GM18520 (cell line): ENCODE measurements at regions not wholly inside any gene's neighbourhood (a gene's known extent, or its start where the extent isn't known, plus 50 kb on each side); places are given as distances from the start of the nearest gene placed in this dataset.
"Not testable (repeated sequence)": the region's sequence is repeated elsewhere in the genome, so short reads cannot be mapped to it uniquely, and the experiment has no call there.

ENCODE experiments used
- ATAC-seq: cut with Tn5 transposase; IDR thresholded peaks from one replicate; pipeline ENCODE4 v1.9.1; 2021; ENCODE audit not compliant: unreplicated experiment

DNA sequence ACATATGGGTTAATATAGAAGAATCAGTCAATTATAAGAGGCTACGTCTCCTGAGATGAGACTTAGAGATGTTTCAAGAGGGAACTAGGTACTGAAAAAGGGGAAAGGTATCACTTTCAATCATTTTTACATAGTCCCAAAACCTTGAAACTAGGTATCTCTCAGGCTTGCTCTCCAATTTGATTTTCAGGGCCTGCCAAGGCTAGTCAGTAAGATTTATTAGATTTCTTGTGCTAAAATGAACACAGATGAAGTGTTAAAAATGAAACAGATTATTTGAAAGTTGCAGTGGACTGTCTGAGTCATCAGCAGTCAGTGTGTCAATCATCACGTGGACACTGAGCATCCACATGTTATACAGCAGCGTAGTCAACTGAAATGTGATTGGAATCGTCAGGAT is 591.1 kb downstream of the DTWD2 start:
- ATAC-seq = peak; percentile 52

DNA sequence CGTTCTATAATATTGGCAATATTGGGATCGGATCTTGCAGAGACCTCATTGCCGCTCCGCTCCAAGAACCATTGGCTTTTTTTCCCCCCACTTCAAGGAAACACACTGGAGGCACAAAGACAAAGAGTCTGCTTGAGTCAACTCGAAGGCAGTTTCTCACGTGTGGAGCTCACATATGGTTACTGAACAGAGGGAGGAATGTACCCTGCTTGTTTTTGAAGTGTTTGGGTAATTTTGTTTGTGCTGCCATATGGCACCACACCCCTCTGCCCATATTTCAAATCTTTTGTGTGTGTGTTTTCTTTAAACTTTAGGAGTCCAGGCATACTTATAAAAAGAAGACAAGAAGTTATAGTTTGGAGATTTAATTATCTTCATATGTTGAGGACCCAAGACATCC is 595.9 kb downstream of the DTWD2 start:
- ATAC-seq = no peak

DNA sequence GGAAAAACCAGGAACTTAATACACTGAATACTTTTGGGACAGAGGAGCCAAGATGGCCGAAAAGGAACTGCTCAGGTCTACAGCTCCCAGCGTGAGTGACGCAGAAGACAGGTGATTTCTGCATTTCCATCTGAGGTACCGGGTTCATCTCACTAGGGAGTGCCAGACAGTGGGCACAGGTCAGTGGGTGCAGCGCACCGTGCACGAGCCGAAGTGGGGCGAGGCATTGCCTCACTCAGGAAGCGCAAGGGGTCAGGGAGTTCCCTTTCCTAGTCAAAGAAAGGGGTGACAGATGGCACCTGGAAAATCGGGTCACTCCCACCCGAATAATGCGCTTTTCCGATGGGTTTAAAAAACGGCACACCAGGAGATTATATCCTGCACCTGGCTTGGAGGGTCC is 605.4 kb downstream of the DTWD2 start:
- not testable (repeated sequence) for ATAC-seq

DNA sequence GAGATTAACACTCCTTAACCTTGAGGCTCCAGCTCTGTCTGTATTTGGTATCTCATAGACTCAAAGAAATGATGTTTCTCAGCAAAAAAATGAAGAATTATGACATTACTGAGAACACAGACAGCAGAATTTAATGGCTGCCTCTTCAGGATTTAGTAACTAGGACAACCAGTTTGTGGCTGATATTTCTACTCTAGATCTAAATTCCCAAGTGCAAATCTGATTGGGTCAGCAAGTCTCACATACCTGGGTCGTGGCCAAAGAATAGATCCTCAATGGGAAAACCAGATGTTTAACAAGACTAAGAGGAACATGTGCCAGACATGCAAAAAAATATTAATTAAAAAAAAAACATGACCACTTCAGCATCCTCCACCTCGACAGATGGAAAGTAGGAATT is 608.9 kb downstream of the DTWD2 start:
- no peak for ATAC-seq

DNA sequence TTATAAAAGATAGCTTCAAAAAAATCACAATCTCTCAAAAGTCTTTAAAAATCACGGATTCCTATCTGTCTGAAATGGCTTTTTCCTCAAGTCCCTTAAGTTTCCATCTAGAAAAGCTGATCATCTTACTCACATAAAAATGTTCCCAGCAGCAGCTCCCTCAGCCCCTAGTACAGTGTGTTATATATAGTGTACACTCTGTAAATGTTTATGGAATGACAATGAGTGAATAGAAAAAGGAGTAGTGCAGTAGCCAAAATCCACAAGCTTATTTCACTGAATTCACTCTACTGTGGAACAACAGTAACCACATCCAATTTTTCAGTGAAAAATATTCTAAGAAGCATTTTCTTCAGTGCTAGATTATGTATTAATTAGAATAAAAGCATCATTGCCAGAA is 609.4 kb downstream of the DTWD2 start:
- no peak for ATAC-seq

DNA sequence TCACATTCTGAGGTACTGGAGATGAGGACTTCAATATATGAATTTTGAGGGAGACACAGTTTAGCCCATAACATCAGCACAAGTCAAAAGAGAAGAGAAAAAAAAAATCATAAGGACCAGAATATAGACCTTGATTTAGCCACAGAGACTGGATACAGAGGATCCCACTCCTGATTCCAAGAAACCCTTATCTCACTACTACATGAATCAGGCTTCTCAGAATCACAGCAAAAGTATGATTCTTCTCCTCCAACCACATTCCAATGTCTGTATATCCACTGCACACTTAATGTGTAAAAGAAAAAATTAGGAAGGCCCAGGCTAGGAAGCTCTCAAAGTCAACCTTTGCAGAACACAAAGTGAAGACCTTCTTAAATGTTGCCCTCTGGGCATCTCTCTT is 610.9 kb downstream of the DTWD2 start:
- ATAC-seq = no peak

DNA sequence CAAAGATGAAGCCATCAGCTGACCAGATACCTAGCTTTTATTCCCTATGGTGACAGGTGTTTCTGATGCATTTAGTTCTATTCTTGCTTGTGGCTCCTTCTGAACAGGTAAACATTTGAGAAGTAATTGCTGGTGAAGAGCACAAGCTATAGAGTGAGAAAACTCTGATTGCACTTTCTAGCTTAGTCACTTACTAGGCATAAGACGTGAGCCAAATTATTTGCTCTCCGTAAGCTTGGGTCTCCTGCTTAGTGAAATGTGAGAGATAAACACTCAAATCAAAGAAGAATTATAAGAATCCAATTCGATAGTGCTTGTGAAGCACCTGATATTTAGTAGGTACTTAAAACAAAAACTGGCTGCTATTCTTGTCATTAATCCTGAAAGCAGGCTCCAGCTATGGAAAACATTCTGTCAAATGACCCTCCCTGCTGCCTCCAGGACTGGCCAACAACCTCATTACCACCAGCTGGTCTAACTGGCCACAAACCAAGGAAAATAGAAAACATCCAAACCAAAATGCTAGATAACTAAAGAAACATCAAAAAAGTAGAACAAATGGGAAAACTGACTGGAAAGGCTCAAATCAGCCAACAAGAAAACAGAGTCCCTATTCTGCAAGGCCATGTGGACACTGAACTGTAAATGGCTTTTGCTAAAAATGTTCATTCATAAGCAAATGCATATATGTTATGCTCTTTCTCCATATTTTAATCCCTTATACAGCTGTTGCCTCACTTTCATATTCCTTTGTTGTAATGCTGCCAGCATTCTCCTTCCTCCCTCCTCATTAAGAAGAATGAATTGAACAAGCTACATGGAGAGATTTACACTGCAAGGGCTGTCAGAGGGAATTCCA is 616.1 kb downstream of the DTWD2 start:
- ATAC-seq = no peak

DNA sequence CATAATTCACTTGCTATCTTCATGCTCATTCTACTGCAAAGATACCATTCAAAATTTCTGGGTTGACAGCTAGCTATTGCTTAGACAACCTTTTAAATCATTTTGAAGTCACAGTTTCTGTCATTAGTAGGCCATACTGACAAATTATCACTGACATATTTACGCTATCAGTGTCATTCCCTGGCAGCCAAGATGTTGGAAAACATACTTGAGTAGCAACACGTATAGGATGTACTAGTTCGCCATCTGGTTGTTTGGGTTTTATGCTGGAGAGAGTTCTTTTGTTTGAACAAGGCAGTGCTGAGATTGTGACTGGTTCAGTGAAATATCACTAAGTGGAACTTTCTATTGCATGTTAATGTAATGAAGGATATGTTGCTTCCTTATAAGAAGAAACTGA is 621.9 kb downstream of the DTWD2 start:
- ATAC-seq = no peak

DNA sequence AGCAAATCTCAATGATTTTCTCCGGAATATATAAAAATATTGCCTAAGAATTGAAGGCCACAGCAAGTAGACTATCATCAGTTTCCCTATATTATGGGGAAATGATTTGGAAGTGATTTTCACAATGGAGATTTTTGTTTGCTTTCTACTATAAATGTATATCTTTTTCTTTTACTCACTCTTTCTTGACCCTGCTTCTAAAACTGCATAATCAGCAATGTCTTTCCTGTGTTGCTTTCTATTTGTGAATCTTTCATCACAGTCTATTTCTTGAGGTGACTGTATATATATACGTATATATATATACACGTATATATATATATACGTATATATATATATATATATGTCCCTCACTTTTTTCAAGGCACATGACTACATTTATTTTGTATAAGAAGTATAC is 622.6 kb downstream of the DTWD2 start:
- no peak for ATAC-seq

DNA sequence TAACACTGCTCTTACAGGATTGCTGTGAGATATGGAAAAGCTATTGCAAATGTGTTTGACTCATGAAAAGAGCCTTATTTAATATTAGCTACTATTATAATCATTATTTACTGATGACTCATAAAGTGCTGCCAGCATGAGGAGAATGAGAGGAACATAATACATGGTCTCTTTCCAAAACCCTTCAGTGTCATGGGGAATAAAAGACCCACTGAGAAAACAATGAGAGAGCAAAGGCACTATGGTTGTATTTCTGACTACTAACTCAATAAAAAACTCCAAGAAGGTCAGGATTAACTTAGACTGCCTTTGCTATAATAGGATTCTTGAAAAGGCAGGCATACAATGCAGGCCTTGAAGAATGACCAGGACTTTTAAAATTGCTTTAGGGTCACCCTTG is 633.5 kb downstream of the DTWD2 start:
- no peak for ATAC-seq

DNA sequence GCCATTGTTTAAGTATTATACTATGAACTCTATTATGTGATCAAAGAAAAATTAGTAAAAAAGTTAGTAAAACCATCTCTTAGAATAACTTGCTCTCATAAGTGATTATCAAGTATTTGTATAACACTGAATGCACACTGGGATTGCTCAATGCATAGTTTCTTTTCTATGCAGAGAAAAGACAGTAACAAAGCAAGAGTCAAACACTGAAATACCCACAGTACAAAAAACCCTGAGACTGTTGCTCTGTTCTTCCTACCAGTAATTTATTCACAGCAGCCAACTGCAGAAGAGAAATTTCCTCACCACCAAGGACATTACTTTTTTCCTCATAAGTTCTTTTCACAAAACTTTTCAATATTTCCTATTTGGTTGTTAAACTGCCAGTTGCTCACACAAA is 634.4 kb downstream of the DTWD2 start:
- no peak for ATAC-seq

DNA sequence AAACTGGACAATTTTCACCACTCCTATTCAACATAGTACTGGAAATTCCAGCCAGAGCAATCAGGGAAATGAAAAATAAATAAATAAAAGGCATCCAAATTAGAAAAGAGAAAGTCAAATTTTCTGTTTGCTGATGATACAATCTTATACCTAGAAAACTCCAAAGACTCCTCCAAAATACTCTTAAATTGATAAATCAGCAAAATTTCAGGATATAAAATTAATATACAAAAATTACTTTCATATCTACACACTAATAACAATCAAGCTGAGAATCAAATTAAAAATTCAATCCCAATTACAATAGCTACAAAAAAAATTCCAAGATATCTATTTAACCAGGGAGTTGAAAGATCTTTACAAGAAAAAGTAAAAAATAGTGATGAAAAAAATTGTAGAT is 651.9 kb downstream of the DTWD2 start:
- no peak for ATAC-seq

DNA sequence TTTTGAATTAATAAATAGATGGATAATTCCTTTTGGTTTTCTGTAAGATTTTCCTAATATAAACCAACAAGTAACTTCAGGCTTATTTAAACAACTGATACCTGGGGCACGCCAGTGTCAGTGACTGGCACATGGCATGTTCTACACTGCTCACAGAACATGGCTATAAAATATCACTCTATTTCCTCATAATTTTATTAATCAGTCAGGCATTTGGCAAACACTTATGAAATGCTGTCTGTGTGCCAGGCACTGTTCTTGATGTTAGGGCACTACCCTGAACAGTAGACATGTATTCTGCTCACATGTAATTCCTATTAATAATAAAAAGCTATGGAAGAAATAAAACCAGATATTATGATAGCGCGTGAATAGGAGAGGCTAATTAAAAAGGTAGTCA is 661.0 kb downstream of the DTWD2 start:
- ATAC-seq = no peak

DNA sequence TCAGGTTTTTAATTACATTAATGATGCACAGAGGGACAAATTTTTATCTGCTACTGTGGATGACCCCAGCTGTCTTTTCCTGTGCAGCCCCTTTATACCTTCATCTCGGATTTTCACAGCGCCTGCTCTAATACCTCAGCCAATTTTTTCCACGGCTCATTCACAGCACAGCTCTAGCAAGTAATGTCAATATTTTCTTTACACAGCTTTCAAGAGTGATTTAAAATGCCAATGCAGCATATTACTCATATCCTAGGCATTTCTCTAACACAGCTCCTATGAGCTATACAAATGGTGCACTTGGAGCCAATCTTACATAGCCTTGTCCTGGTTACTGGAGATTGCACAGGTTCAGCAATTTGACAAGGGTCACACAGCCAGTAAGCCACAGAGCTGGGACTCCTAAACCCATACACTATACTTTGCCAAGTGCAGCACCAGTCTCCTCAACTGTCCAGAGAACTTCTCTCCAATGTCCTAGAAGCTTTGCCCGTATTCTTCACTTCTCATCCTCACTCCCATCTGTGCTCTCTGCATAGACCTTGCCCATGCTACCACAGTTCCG is 661.8 kb downstream of the DTWD2 start:
- no peak for ATAC-seq

DNA sequence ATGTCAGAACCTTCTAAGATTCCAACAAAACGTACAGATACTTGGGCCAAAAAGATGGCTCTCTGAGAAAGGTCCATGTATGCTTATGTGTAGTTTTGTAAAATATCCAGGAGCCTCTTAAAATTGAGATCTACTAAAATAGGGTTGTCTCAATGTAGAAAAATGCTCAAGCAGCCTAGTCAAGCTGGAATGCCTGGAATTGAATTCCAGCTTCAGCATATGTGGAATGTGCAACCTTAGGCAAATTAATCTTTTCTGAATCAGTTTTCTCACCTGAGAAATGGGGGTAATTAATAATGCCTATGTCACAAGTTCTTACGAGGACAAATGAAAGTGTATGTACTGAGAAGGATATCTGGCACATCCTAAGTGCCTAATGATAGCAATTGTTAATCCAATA is 662.4 kb downstream of the DTWD2 start:
- no peak for ATAC-seq

DNA sequence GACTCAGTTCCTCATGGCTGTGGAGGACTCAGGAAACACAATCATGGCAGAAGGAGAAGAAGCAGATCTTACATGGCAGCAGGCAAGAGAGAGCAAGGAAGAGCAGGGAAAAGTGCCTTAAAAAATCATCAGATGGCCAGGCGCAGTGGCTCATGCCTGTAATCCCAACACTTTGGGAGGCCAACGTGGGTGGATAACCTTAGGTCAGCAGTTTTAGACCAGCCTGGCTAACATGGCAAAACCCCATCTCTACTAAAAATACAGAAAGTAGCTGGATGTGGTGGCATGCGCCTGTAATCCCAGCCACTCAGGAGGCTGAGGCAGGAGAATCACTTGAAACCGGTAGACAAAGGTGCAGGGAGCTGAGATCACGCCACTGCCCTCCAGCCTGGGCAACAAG is 664.6 kb downstream of the DTWD2 start:
- not testable (repeated sequence) for ATAC-seq

DNA sequence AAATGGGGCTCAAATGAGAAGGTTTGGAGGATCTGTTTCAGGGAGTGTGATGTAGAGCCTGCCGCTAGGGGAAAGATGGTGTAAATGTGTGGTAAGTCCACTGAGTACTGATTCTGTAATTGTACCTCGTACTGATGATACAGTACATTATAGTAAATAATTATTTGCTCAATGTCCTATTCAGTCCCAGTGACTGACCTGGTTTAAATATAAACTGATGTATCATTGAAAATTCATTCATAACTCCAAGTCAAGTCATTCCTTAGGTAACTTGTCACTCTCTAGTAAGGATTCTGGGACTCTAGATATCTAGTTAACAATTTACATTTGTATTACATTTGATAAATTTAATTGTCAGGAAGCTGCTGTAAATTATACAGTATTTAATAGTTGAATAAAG is 667.3 kb downstream of the DTWD2 start:
- ATAC-seq = no peak

DNA sequence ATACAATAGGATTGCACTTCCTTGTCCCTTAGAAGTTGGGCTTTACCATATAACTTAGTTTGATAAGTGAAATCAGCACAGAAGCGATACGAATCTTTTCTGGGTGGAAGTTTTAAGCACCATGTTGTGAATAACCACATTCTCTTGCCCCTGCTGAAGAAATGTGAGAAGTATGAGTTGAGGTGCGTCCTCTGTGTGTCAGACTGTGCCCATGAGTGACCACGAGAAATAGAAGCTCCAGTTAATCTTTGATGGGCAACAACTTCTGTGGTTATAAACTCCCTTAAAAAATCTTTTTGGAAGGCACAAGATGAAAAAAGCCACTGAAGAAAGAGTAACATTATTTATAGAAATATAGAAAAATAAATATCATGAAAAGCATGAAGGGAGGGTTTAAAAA is 668.2 kb downstream of the DTWD2 start:
- no peak for ATAC-seq

DNA sequence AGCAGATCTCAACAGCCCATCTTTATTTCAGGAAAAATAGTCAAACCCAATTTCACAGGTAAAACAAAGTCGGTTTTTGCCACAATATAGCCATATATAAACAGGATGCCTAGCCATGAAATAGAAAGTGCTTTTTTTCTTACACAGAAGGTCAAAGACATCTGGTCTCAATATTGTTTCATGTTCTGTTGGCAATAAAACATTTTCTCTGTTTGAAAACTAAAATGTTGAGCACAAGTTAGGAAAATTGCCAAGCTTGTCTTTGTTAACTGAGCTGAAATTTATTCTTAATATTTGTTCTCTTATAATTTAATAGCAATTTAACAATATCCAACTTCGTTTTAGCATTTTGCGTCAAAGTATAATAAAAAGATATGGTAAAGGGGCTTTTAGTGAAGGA is 673.4 kb downstream of the DTWD2 start:
- no peak for ATAC-seq

DNA sequence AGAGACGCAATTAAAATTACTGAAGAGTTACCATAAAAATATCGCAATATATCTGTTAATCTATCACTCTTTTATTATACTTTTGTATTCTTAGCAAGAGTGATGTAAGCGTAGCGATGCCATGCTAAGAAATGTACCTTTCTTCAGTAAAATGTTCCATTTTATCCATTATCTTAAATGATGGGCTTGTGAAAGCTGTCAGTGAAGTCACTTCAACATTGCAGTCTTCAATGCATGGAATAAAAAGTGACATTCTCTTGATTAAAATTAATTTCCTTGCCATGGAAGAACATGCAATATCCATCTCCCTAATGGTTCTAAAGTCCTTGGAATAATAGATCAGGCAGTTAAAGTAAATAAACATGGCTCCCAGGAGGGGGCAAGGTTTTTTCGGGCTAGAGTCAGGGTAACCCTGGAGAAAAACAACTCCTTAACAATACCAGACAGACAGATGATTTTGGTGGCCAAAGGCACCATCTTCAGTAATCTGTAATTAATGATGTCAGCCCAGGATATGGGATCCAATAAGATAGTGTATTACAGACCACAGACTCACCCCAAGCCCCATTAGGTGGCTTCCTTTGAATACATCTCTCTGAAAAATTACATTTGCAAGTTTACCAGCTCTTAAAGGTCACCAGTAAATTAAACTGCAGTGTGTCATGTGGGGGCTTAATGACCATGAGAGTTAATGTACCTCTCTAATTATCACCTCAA is 677.1 kb downstream of the DTWD2 start:
- ATAC-seq = no peak

DNA sequence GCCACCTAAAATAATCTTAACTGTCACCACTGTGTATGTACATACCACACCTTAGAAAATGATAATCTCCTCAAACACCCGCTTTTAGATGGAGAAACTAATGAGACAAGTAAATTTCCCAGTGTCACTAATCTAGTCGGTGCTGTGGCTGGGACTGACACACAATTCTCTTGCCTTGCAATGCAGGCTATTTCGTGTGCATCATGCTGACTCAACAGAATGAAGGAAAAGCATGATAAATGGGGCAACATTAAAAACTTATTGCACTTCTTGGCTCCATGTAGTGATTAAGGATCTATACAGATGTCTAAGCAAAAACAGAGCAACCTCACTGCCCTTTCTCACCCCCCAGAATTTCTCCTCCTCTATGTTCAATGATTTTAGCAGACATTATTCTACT is 677.9 kb downstream of the DTWD2 start:
- no peak for ATAC-seq

DNA sequence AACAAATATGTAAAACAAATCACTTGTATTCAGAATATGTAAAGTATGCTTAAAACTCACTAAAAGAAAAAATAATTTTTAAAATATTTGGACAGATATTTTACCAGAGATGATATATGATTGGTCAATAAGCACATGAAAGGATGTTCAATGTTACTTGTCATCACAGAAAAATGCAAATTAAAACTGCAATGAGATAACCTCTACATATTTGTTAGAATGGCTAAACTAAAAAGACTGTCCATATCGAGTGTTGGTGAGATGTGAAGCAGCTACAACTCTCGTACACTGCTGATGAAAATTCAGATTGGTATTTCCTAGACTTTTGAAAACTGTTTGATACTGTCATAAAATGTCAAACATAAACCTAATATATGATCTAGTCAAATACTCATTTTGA is 685.1 kb downstream of the DTWD2 start:
- ATAC-seq = no peak
